ENCODE measurements at regions not wholly inside any gene's neighbourhood (a gene's known extent, or its start where the extent isn't known, plus 50 kb on each side); places are given as distances from the start of the nearest gene placed in this dataset.

GRCh38 chr22:49298834-49299750, 528.6 kb downstream of the BRD1 start:
- H3K27ac ChIP-seq, result no peak overlapping the region
- TF ChIP-seq CTCF (conservative IDR thresholded peaks at IDR 0.05), result no peak

GRCh38 chr22:49297871-49298721, 529.6 kb downstream of the BRD1 start:
- H3K27ac ChIP-seq, result no peak overlapping the region
- no peak for TF ChIP-seq CTCF (conservative IDR thresholded peaks at IDR 0.05)

GRCh38 chr22:49297286-49297870, 530.3 kb downstream of the BRD1 start:
- no peak overlapping the region for H3K27ac ChIP-seq
- no peak for TF ChIP-seq CTCF (conservative IDR thresholded peaks at IDR 0.05)

- H3K27ac ChIP-seq, result no peak overlapping the region
- TF ChIP-seq CTCF (conservative IDR thresholded peaks at IDR 0.05), result no peak
Observed at GRCh38 chr22:49296561-49296960, 531.1 kb downstream of the BRD1 start.

- no peak for TF ChIP-seq CTCF (conservative IDR thresholded peaks at IDR 0.05)
- H3K27ac ChIP-seq, result no peak overlapping the region
Observed at GRCh38 chr22:49295851-49296560, 531.7 kb downstream of the BRD1 start.

- no peak for TF ChIP-seq CTCF (conservative IDR thresholded peaks at IDR 0.05)
- H3K27ac ChIP-seq, result no peak overlapping the region
Observed at GRCh38 chr22:49295465-49295743, 532.3 kb downstream of the BRD1 start.

Data from VCaP (cell line).